ENCODE measurements at regions not wholly inside any gene's neighbourhood (a gene's known extent, or its start where the extent isn't known, plus 50 kb on each side); places are given as distances from the start of the nearest gene placed in this dataset.

- DNase-seq, result no peak
These were observed 410.2 kb upstream of the PRMT6 start for GRCh38 chr1:106646261-106646784.

GRCh38 chr1:106646816-106647215 lies 409.7 kb upstream of the PRMT6 start:
- no peak for DNase-seq

GRCh38 chr1:106651028-106651762 lies 405.3 kb upstream of the PRMT6 start:
- no peak for DNase-seq

- DNase-seq, result no peak
These were observed 396.8 kb upstream of the PRMT6 start for GRCh38 chr1:106659490-106660244.

- no peak for DNase-seq
These were observed 380.9 kb upstream of the PRMT6 start for GRCh38 chr1:106675558-106675957.

- no peak for DNase-seq
These were observed 380.5 kb upstream of the PRMT6 start for GRCh38 chr1:106676021-106676420.

GRCh38 chr1:106677181-106677580 lies 379.3 kb upstream of the PRMT6 start:
- no peak for DNase-seq

GRCh38 chr1:106677721-106678120 lies 378.8 kb upstream of the PRMT6 start:
- no peak for DNase-seq

- no peak for DNase-seq
These were observed 378.0 kb upstream of the PRMT6 start for GRCh38 chr1:106678279-106679050.

GRCh38 chr1:106680216-106680615 lies 376.3 kb upstream of the PRMT6 start:
- no peak for DNase-seq

GRCh38 chr1:106680776-106681344 lies 375.6 kb upstream of the PRMT6 start:
- no peak for DNase-seq

GRCh38 chr1:106681939-106682522 lies 374.4 kb upstream of the PRMT6 start:
- DNase-seq, result no peak

- no peak for DNase-seq
These were observed 368.0 kb upstream of the PRMT6 start for GRCh38 chr1:106688446-106688845.

- no peak for DNase-seq
These were observed 357.8 kb upstream of the PRMT6 start for GRCh38 chr1:106698660-106699059.

- no peak for DNase-seq
These were observed 357.0 kb upstream of the PRMT6 start for GRCh38 chr1:106699433-106699832.

GRCh38 chr1:106700211-106700610 lies 356.3 kb upstream of the PRMT6 start:
- peak; percentile 7 for DNase-seq

- DNase-seq, result no peak
These were observed 350.5 kb upstream of the PRMT6 start for GRCh38 chr1:106705971-106706370.

GRCh38 chr1:106717591-106717990 lies 338.9 kb upstream of the PRMT6 start:
- DNase-seq, result no peak

- no peak for DNase-seq
These were observed 334.7 kb upstream of the PRMT6 start for GRCh38 chr1:106721790-106722189.

- no peak for DNase-seq
These were observed 334.0 kb upstream of the PRMT6 start for GRCh38 chr1:106722466-106722865.

- DNase-seq, result no peak
These were observed 329.3 kb upstream of the PRMT6 start for GRCh38 chr1:106727171-106727570.

GRCh38 chr1:106746448-106747085 lies 309.9 kb upstream of the PRMT6 start:
- no peak for DNase-seq
